ENCODE measurements at regions not wholly inside any gene's neighbourhood (a gene's known extent, or its start where the extent isn't known, plus 50 kb on each side); places are given as distances from the start of the nearest gene placed in this dataset.

DNA sequence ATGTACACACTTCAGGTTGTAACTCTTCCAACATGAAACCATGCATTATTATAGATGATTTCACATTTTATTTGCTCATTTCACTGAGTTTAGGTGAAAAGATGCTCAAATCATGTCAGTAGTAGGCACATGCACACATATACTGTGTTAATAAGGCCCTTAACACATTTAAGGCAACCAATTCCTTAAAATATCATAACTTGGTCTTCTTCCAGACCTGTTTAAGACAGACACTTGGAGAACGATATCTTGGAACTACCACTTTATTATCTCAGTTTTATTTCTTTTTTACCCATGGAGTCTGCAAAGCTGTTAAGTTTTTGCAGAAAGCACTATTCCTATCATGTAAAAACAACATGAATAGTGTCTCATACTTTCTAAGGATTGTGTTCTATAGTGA, 395.2 kb upstream of the MIR17HG start:
- H3K27me3 ChIP-seq (ENCODE audit: control insufficient read depth, insufficient read depth, low read length), result no peaks in the 10 kb centered on the region
- no peak overlapping the region for H2BK15ac ChIP-seq (ENCODE audit: low read depth, low read length)
- H2BK120ac ChIP-seq (ENCODE audit: low read depth, low read length), result no peak overlapping the region
- no CpG with 5 or more reads among the region's 1 CpG for WGBS, 2 experiments (ENCODE audit: extremely low coverage in 2 of 2, insufficient read length in 1 of 2)
- no peak overlapping the region for H4K91ac ChIP-seq (ENCODE audit: insufficient read depth, low read depth, low read length)
- no peak overlapping the region for H3K56ac ChIP-seq (ENCODE audit: extremely low read depth, insufficient read depth, low read length)
- ATAC-seq (ENCODE audit: low read depth) (no peak), DNase-seq (no peak)
- H3K18ac ChIP-seq (ENCODE audit: low read depth, low read length), result no peak overlapping the region
- BruUV-seq (replicated peaks), result no TSS peak
- H2BK5ac ChIP-seq (ENCODE audit: low read depth, low read length, poor library complexity, severe bottlenecking), result no peak overlapping the region
- H2AK9ac ChIP-seq (replicated peaks; ENCODE audit: low read depth, low read length, poor library complexity), result no peak overlapping the region
- TF ChIP-seq CEBPB (IDR thresholded peaks at IDR 0.05; ENCODE audit: low read depth, low read length) (no peak), RAD21 (IDR thresholded peaks at IDR 0.05; ENCODE audit: low read length) (no peak), POLR2A (IDR thresholded peaks at IDR 0.05; ENCODE audit: low read depth, low read length) (no peak), BHLHE40 (IDR thresholded peaks at IDR 0.05; ENCODE audit: low read depth, low read length) (no peak), RCOR1 (IDR thresholded peaks at IDR 0.05; ENCODE audit: insufficient replicate concordance, low read length) (no peak), SMC3 (IDR thresholded peaks at IDR 0.05; ENCODE audit: low read depth, low read length) (no peak), MAZ (IDR thresholded peaks at IDR 0.05; ENCODE audit: borderline replicate concordance, low read depth, low read length) (no peak), NFE2L2 (IDR thresholded peaks at IDR 0.05; ENCODE audit: low read depth, low read length) (no peak), FOS (IDR thresholded peaks at IDR 0.05; ENCODE audit: low read depth, low read length) (no peak), MAFK (IDR thresholded peaks at IDR 0.05; ENCODE audit: low read depth, low read length) (no peak), MXI1 (IDR thresholded peaks at IDR 0.05; ENCODE audit: borderline replicate concordance, low read depth, low read length) (no peak), CHD1 (IDR thresholded peaks at IDR 0.05; ENCODE audit: low read depth, low read length) (no peak), RFX5 (IDR thresholded peaks at IDR 0.05; ENCODE audit: low read depth, low read length) (no peak)
- TF ChIP-seq, protein P1, sequence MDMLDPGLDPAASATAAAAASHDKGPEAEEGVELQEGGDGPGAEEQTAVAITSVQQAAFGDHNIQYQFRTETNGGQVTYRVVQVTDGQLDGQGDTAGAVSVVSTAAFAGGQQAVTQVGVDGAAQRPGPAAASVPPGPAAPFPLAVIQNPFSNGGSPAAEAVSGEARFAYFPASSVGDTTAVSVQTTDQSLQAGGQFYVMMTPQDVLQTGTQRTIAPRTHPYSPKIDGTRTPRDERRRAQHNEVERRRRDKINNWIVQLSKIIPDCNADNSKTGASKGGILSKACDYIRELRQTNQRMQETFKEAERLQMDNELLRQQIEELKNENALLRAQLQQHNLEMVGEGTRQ (IDR thresholded peaks at IDR 0.05; ENCODE audit: low read depth, low read length), result no peak
- TF ChIP-seq, protein P2, sequence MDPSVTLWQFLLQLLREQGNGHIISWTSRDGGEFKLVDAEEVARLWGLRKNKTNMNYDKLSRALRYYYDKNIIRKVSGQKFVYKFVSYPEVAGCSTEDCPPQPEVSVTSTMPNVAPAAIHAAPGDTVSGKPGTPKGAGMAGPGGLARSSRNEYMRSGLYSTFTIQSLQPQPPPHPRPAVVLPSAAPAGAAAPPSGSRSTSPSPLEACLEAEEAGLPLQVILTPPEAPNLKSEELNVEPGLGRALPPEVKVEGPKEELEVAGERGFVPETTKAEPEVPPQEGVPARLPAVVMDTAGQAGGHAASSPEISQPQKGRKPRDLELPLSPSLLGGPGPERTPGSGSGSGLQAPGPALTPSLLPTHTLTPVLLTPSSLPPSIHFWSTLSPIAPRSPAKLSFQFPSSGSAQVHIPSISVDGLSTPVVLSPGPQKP (IDR thresholded peaks at IDR 0.05; ENCODE audit: borderline replicate concordance, low read depth, low read length), result no peak
- TF ChIP-seq, protein P3, sequence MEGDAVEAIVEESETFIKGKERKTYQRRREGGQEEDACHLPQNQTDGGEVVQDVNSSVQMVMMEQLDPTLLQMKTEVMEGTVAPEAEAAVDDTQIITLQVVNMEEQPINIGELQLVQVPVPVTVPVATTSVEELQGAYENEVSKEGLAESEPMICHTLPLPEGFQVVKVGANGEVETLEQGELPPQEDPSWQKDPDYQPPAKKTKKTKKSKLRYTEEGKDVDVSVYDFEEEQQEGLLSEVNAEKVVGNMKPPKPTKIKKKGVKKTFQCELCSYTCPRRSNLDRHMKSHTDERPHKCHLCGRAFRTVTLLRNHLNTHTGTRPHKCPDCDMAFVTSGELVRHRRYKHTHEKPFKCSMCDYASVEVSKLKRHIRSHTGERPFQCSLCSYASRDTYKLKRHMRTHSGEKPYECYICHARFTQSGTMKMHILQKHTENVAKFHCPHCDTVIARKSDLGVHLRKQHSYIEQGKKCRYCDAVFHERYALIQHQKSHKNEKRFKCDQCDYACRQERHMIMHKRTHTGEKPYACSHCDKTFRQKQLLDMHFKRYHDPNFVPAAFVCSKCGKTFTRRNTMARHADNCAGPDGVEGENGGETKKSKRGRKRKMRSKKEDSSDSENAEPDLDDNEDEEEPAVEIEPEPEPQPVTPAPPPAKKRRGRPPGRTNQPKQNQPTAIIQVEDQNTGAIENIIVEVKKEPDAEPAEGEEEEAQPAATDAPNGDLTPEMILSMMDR (conservative IDR thresholded peaks at IDR 0.05; ENCODE audit: low read depth, low read length), result no peak
- no peak overlapping the region for H3K9ac ChIP-seq (ENCODE audit: low read depth, low read length)
- no peak overlapping the region for H2AFZ ChIP-seq (replicated peaks; ENCODE audit: low read length, poor library complexity)
- H3K23ac ChIP-seq (ENCODE audit: low read depth, low read length), result no peak overlapping the region
- no peak overlapping the region for H4K5ac ChIP-seq (ENCODE audit: low read depth, low read length)
- H3K4me3 ChIP-seq (ENCODE audit: insufficient read depth, low read depth, low read length), result no peak overlapping the region
- no peak overlapping the region for H4K8ac ChIP-seq (ENCODE audit: low read depth in 2 of 2, low read length in 2 of 2)
- H3K9me3 ChIP-seq (ENCODE audit: control insufficient read depth, insufficient read depth, low read length), result 0 out of 2 replicates have a peak, but pooled peaks cover 2% of the 10 kb centered on the region
- no peaks in the 10 kb centered on the region for H3K36me3 ChIP-seq (ENCODE audit: control insufficient read depth, insufficient read depth, low read length)
- no peaks in the 10 kb centered on the region for H3K9me1 ChIP-seq (ENCODE audit: insufficient read depth, low read length)
- no peak overlapping the region for H3K14ac ChIP-seq (replicated peaks; ENCODE audit: low read depth, low read length)
- H2BK20ac ChIP-seq (ENCODE audit: low read depth, low read length), result no peak overlapping the region
- no peak overlapping the region for H3K27ac ChIP-seq (ENCODE audit: insufficient read depth, low read length)
- no peak overlapping the region for H3K4ac ChIP-seq (ENCODE audit: low read depth, low read length)
- ChIA-PET POLR2A (ENCODE audit: unreplicated experiment) (no interaction called here), CTCF (no interaction called here)
- H4K20me1 ChIP-seq (ENCODE audit: insufficient read depth, low read length), result no peaks in the 10 kb centered on the region
- dilution Hi-C loops (cut with HindIII; ENCODE audit: low sequenced_read_pairs, unreplicated experiment) (no loop called here), intact Hi-C loops (cut with micrococcal nuclease) (no loop called here), in situ Hi-C loops (cut with MboI; ENCODE audit: low sequenced_read_pairs) (no loop called here)
- H3K4me2 ChIP-seq (ENCODE audit: low read depth, low read length), result no peak overlapping the region
- no peak overlapping the region for H2AK5ac ChIP-seq (ENCODE audit: low read depth, low read length)
- no peaks in the 10 kb centered on the region for H3K79me1 ChIP-seq (ENCODE audit: low read depth in 1 of 2, low read length in 2 of 2)
- H3K4me1 ChIP-seq (ENCODE audit: control insufficient read depth, insufficient read depth, low read length), result no peaks in the 10 kb centered on the region

All from IMR-90 (cell line).